HK-2 (cell line): ENCODE measurements at regions not wholly inside any gene's neighbourhood (a gene's known extent, or its start where the extent isn't known, plus 50 kb on each side); places are given as distances from the start of the nearest gene placed in this dataset.

Experiments
- DNase-seq: peaks from one replicate; pipeline ENCODE4 v3.0.0-alpha.2; 2018; ENCODE audit not compliant: unreplicated experiment

DNA sequence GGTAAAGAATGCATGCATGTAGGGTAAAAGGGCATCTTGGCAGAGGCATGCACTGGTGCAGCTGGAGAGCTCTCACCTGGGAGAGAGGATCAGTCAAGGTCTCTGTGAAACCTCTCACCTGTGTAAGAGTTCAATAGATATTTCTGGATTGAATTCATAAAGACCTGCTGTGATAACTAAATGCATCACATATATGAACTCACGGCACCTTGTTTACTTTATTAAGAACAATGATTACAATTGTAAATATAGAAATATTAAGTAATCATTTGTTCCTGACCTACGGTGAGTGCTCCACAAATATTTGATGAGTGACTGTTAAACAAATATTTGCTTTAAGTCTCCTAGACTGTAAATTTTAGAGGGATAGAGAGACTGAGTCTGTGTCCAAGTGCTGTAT lies 85.9 kb upstream of the PAQR3 start:
- no peak for DNase-seq

DNA sequence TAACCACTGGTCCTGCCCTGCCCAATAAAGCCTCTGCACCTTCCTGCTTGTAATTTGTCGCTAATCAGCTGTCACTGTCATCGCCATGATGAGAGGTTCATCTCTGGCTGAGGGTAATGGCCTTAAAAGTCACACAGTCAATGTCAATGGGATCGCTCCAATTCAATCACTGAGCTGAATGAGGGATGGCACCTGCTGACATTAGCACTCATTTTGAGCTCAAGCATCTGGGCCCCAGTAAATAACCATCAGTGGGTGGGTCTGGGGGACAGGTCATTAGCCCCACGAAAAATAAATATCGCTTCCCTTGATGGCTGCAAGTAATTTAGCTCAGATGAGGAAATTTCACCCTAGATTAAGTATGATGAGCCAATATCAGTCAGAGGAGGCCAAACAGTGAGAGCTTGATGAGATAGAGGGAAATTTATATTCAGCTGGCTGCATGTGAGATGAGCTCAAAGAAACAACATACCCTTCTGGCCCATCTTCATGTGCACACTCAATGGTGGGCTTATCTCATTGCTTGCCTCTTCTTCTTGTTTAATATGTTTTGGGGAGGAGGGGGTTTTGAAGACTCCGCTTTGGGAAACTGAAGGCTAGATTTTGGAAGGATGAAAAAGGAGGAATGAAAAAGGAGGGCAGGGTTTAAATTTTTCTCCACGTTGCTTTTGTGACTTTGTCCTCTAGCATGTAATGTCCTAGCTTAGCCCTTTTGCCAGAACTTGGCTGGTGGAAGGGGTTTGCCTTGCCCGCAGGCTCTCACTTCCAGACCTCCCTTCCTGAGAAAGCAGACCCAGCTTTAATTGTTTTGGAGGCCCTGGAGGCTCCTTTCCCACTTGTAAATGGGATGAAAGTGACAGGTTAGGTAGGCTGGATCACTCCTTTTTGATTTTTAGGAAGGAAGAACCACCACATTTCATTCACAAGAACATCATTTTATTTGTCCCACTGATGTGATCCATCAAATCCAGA lies 84.8 kb upstream of the PAQR3 start:
- no peak for DNase-seq

DNA sequence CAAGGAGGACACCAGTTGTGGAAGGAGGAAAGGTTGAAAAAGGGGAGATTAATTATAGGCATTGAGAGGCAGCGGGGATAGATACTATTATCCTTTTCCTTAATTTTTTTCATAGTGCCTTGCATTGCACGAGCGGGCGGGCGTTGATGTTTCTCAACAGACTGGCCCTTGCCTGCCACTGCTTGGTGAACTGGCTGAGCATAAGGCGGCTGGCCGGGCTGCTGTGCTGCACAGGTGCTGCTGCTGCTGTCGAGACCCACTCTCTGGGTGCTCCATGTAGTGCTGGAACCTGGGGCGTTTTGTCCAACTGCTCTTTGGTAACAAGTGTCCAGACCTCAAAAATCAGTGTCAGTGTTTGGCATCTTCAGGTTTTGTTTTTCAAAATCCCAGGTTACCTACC lies 83.3 kb upstream of the PAQR3 start:
- DNase-seq: no peak

DNA sequence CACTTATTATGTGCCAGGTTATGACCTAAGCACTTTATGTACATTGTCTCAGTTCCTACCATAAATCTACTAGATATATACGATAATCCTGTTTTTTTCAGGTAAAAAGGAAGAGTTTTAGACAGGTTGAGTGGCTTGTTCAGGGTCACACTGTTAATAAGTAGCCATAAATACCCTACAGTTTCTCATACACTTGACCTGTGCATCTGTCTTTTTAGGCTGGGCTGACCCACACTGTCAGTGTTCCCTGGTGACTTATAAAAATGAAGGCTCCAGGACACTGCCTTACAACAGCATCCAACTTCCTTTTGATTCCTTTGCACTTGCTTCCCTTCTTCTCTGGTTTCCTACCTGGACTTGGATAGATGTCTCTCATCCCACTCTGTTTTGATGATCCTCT lies 78.2 kb upstream of the PAQR3 start:
- DNase-seq: no peak

DNA sequence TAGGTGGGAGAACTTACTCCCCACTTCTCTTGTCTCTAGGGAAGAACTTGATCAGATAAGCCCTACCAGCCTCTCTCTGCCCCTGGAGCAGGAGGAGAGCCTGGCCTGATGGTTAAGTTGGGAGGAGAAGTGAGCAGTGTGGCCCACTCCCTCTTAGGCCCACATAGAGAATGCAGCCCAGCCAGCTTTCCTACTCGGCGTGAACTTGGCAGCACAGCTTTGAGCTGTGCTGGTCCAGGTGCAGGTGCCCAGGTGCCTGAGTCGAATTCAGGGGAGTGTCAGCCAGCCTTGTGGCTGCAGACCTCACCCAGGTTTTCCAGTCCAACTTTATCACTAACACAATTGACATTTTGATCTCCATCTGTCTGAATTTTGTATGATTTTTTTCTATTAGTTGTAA lies 77.6 kb upstream of the PAQR3 start:
- DNase-seq: no peak

DNA sequence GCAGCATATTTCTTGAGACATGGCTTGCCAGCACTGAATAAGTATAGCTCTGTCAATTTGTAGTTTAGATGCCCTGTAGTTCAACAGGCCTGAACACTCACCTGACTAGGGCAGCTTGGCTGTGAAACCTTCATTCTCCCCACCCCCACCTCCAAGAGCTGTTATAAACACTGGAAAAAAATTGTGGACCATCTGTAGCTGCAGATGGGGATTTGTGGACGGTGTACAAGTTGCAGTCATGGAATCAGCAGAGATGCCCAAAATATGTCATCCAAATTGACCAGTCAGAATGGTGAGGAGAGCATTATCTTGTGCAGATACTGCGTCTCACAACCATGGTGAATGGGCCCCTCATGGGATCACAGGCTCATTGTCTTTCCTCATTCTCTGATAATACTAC lies 76.2 kb upstream of the PAQR3 start:
- no peak for DNase-seq

DNA sequence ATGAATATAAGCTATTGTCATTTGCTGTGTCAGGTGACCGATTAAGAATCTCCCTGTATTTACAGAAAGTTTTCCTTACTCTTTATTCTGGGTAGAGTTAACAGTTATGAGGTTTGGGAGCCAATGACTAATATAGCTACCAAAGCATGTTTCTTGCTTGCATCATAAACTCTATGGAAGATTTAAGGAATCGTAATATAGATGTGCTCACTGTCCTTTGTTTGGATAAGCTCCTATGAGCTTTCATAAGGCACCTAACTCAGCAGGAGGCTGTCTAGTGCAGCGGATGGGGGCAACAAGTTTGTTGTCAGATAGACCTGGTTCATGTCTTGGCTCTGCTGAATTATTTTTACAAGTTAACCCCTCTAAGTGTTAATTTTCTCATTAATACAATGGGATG lies 75.0 kb upstream of the PAQR3 start:
- DNase-seq: no peak

DNA sequence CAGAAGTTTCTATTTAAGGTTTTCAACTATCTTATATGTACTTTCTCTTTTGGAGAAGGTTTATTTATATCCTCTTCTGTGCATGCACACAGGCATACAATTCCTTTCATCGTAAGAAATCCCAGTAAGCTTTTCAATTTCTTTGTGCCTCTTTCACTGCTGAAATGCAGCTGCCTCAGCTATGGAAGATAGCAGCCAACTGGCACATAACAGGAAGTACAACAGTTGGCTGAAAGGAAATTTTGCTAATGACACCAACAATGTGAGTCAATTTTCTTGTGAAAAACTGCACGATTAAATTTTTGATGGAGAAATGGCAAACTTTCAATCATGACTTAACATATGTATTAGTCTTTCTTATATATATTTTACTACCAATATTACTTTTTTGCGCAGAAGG lies 74.5 kb upstream of the PAQR3 start:
- DNase-seq: no peak

DNA sequence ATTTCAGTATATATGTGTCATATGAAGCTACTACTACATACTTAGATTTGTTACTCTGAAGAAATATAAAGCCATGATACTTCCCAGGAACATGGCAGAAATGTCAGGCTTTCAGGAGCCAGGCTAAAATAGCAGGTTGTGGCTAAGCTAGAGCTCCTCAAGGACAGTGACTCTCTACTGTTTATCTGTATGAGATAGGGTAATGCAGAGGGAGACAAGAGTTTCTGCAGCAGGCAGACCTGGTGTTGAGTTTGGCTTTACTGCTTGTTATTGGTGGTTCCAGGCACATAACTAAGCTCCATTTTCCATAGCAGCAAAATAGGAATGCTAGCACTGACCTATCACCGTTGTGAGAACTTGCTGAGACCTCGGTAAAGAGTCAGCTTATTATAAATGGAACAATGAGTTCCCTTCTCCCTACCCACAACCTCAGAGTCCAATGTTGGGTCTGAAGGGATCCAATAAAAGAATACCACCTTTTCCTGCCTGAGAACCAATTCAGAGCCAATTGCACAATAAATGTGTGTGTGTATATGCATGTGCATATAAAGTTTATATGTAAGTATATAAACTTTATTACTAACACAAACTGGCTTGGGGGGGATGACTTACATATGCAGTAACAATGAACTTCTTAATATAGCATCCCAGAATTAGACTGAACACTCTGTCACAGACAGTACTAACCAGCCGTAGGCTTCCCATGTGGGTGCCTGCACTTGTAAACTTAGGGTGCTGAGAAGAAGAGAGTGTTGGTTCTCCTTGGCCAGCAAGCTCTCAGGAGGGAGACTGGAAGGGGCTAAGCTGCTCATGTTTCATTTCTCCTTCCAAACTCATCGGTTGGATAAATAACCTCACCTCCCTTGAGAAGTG lies 51.9 kb upstream of the PAQR3 start:
- DNase-seq: no peak

DNA sequence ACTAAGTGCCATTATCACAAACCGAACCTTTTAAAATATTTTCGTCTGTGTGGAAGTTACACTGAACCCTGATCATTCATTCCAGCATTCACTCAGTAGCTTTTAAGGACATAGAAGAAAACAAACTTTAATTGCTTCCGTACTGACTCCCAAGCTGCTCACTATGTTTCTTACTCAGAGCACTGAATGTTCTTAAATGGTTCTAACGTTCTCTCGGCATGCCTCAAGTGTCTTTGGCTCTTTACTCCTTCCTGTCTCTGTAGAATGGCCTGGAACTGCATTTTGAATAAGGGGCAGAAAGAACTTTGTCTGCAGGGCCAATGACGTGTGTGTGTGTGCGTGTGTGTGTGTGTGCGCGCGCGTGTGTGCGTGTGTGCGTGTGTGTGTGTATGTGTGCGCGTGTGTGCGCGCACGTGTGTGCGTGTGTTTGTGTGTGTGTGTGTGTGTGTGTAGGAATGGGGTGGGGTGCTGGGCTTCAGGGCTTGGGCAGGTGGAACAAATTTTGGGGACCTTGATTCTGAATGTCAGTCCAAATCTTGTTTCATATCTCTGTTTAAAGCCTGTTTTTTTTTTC lies 50.5 kb upstream of the PAQR3 start:
- DNase-seq: no peak
